Endothelial cell of umbilical vein (primary cell): ENCODE measurements at regions not wholly inside any gene's neighbourhood (a gene's known extent, or its start where the extent isn't known, plus 50 kb on each side); places are given as distances from the start of the nearest gene placed in this dataset.
"Not testable (repeated sequence)": the region's sequence is repeated elsewhere in the genome, so short reads cannot be mapped to it uniquely, and the experiment has no call there.

Experiments used
- BruUV-seq: library from RNA; stranded (reverse); fragments of 400-500 nt; replicated peaks from 2 replicates; lab custom pipeline; 2021; lab: Mats Ljungman, UMichigan
- CTCF ChIA-PET: fragments of 300-600, 350-600 bp; sonication (Branson Sonifier 250); formaldehyde crosslinking; loops from one replicate; lab custom pipeline; 2021; ENCODE audit warnings: antibody characterized with exemption, inconsistent platforms; lab: Charles Lee
- POLR2A ChIA-PET: fragments of 300-600, 350-600 bp; sonication (Branson Sonifier 250); formaldehyde crosslinking; loops from one replicate; lab custom pipeline; 2021; ENCODE audit warnings: antibody characterized with exemption, inconsistent platforms; lab: Charles Lee
- DNase-seq: peaks from one replicate; pipeline ENCODE4 v3.0.0-alpha.2; 2011; ENCODE audit warnings: low read depth, low spot score
- FAIRE-seq: peaks from 2 replicates; lab custom pipeline; 2011; peaks lifted over from hg19 to GRCh38; lab: Jason Lieb, UNC
- H2AFZ ChIP-seq: 2 replicates; pipeline ENCODE4 v1.6.0; 2012; ENCODE audit warnings: low read depth, low read length, control low read depth, inconsistent platforms
- H3K27ac ChIP-seq: 2 replicates; pipeline ENCODE4 v1.5.1; 2011; ENCODE audit warnings: low read depth, mild to moderate bottlenecking, control low read depth, low read length, moderate library complexity; ENCODE audit not compliant: insufficient read depth
- H3K27me3 ChIP-seq, 2 experiments: 2 replicates each; pipeline versions ENCODE4 v1.6.0 to v1.6.1; 2011; ENCODE audit warnings: low read length in 2 of 2, mixed read lengths in 1 of 2; ENCODE audit not compliant: control insufficient read depth in 2 of 2, insufficient read depth in 2 of 2
- H3K36me3 ChIP-seq, 2 experiments: 2 replicates in 1 of 2; 3 replicates in 1 of 2; pipeline ENCODE4 v1.5.1; 2011; ENCODE audit warnings: low read length in 2 of 2, mild to moderate bottlenecking in 1 of 2, moderate library complexity in 1 of 2; ENCODE audit not compliant: control insufficient read depth in 2 of 2, insufficient read depth in 2 of 2; ENCODE audit errors: extremely low read depth in 1 of 2
- H3K4me1 ChIP-seq: 3 replicates; pipeline ENCODE4 v1.5.1; 2011; ENCODE audit warnings: mild to moderate bottlenecking, low read length; ENCODE audit not compliant: control insufficient read depth, insufficient read depth; ENCODE audit errors: extremely low read depth
- H3K4me2 ChIP-seq: 2 replicates; pipeline ENCODE4 v1.6.1; 2011; ENCODE audit warnings: low read length, control low read depth, mixed read lengths; ENCODE audit not compliant: insufficient read depth
- H3K4me3 ChIP-seq, 3 experiments: fragments of 200-600 bp in 1 of 3; sonication (generic), shearing (Covaris generic) in 1 of 3; replicated peaks in 1 of 3; 2 replicates each; pipeline ENCODE4 v1.5.1; 2011 to 2016; ENCODE audit warnings: control low read depth in 3 of 3, low read length in 3 of 3, mild to moderate bottlenecking in 2 of 3, inconsistent platforms in 1 of 3, low read depth in 1 of 3, moderate library complexity in 1 of 3; ENCODE audit not compliant: insufficient read depth in 1 of 3
- H3K79me2 ChIP-seq: 2 replicates; pipeline ENCODE4 v1.6.0; 2012; ENCODE audit warnings: low read length, inconsistent platforms; ENCODE audit not compliant: control insufficient read depth, insufficient read depth
- H3K9ac ChIP-seq: replicated peaks from 2 replicates; pipeline ENCODE3; 2011; ENCODE audit warnings: low read length, control low read depth; ENCODE audit not compliant: insufficient read depth; ENCODE audit errors: extremely low read depth
- H3K9me1 ChIP-seq: replicated peaks from 3 replicates; pipeline ENCODE4 v1.6.0; 2011; ENCODE audit warnings: mild to moderate bottlenecking, low read length; ENCODE audit not compliant: control insufficient read depth, insufficient read depth; ENCODE audit errors: extremely low read depth
- H3K9me3 ChIP-seq: replicated peaks from 2 replicates; pipeline ENCODE4 v1.5.1; 2012; ENCODE audit warnings: low read length, inconsistent platforms; ENCODE audit not compliant: control insufficient read depth, insufficient read depth
- H4K20me1 ChIP-seq: replicated peaks from 2 replicates; pipeline ENCODE3; 2011; ENCODE audit warnings: mild to moderate bottlenecking, low read length; ENCODE audit not compliant: control insufficient read depth, insufficient read depth; ENCODE audit errors: extremely low read depth
- EZH2 ChIP-seq: IDR thresholded peaks from 2 replicates; pipeline ENCODE4 v1.6.1; 2012; ENCODE audit warnings: borderline replicate concordance, low read depth, mild to moderate bottlenecking, moderate library complexity, low read length, inconsistent platforms; ENCODE audit not compliant: severe bottlenecking
- FOS ChIP-seq: IDR thresholded peaks from 2 replicates; pipeline ENCODE4 v1.6.1; 2011; ENCODE audit warnings: mild to moderate bottlenecking, low read length, moderate library complexity, borderline replicate concordance; ENCODE audit not compliant: insufficient read depth
- GATA2 ChIP-seq: IDR thresholded peaks from 2 replicates; pipeline ENCODE4 v1.7.0; 2011; ENCODE audit warnings: low read depth, mild to moderate bottlenecking, moderate library complexity, mixed read lengths, low read length; ENCODE audit not compliant: insufficient read length, insufficient read depth
- JUN ChIP-seq: IDR thresholded peaks from 2 replicates; pipeline ENCODE4 v1.6.1; 2011; ENCODE audit warnings: borderline replicate concordance, low read depth; ENCODE audit not compliant: insufficient read length, insufficient read depth
- MYC ChIP-seq: IDR thresholded peaks from one replicate; pipeline ENCODE4 v1.6.1; 2011; ENCODE audit warnings: mild to moderate bottlenecking, low read depth, low read length
- POLR2A ChIP-seq: IDR thresholded peaks from 2 replicates; pipeline ENCODE4 v1.6.1; 2012; ENCODE audit warnings: low read depth, mild to moderate bottlenecking, control low read depth, low read length
- POLR2AphosphoS5 ChIP-seq: IDR thresholded peaks from 2 replicates; pipeline ENCODE4 v1.6.1; 2012; ENCODE audit warnings: low read depth, mild to moderate bottlenecking, control low read depth, low read length, moderate library complexity; ENCODE audit not compliant: insufficient read depth
- dilution Hi-C: fragments of 300-500 bp; cut with MboI; formaldehyde crosslinking; loops from one replicate; pipeline ENCODE4 v1.15.0; 2019; ENCODE audit warnings: low sequenced_read_pairs; ENCODE audit not compliant: extremely low pct_ligation_motif_present
- intact Hi-C: fragments of 100-400 bp; cut with micrococcal nuclease; formaldehyde crosslinking; loops from one replicate; pipeline ENCODE4 v1.10.0; 2022
- TF ChIP-seq, protein P1 (sequence below), 2 donors: IDR thresholded peaks; 1 replicate in 1 of 2; 2 replicates in 1 of 2; pipeline ENCODE4 v1.5.1; 2011; ENCODE audit warnings: low read length in 2 of 2, mild to moderate bottlenecking in 2 of 2, moderate library complexity in 2 of 2, control low read depth in 1 of 2, inconsistent platforms in 1 of 2, low read depth in 1 of 2; ENCODE audit not compliant: insufficient read depth in 1 of 2; ENCODE audit errors: extremely low read depth in 1 of 2
- TF ChIP-seq, protein P2 (sequence below): IDR thresholded peaks from 2 replicates; pipeline ENCODE4 v1.6.1; 2011; ENCODE audit not compliant: insufficient read depth, insufficient read length

DNA sequence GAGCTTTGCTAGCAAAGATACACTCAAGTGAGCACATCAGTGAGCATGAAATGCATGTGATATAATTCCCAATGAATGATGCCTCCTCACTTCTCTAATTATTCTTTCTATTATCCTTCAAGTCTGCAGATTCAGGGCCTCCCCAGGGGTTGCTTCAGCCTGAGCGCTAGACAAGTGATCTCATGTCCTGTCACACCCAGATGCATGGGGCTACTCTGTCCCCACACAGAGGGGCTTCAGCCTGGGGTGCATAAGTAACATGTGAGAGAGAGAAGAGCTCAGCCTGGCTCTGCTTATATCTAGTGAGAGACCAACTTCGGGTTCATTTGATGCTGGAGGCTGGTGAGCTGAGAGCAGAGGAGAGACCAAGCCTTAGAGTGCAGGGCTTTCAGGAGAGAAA lies 85.2 kb downstream of the VPREB1 start:
- H3K9me3 ChIP-seq: no peaks in the 10 kb centered on the region
- FAIRE-seq (no peak), DNase-seq (no peak)
- H3K4me1 ChIP-seq: no peaks in the 10 kb centered on the region
- dilution Hi-C loops (no loop called here), intact Hi-C loops (no loop called here)
- TF ChIP-seq POLR2A (no peak), EZH2 (no peak), MYC (no peak), GATA2 (no peak), JUN (no peak), POLR2AphosphoS5 (no peak), FOS (no peak)
- TF ChIP-seq, protein P1, sequence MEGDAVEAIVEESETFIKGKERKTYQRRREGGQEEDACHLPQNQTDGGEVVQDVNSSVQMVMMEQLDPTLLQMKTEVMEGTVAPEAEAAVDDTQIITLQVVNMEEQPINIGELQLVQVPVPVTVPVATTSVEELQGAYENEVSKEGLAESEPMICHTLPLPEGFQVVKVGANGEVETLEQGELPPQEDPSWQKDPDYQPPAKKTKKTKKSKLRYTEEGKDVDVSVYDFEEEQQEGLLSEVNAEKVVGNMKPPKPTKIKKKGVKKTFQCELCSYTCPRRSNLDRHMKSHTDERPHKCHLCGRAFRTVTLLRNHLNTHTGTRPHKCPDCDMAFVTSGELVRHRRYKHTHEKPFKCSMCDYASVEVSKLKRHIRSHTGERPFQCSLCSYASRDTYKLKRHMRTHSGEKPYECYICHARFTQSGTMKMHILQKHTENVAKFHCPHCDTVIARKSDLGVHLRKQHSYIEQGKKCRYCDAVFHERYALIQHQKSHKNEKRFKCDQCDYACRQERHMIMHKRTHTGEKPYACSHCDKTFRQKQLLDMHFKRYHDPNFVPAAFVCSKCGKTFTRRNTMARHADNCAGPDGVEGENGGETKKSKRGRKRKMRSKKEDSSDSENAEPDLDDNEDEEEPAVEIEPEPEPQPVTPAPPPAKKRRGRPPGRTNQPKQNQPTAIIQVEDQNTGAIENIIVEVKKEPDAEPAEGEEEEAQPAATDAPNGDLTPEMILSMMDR (IDR thresholded peaks at IDR 0.05; ENCODE audit: extremely low read depth in 1 of 2, insufficient read depth in 1 of 2, low read depth in 1 of 2, low read length in 2 of 2): no peak
- TF ChIP-seq, protein P2, sequence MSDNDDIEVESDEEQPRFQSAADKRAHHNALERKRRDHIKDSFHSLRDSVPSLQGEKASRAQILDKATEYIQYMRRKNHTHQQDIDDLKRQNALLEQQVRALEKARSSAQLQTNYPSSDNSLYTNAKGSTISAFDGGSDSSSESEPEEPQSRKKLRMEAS: no peak
- no peak overlapping the region for H3K4me3 ChIP-seq
- no TSS peak for BruUV-seq
- peaks cover 3 to 8% of the 10 kb centered on the region in 2 experiments for H3K27me3 ChIP-seq
- no peak overlapping the region for H2AFZ ChIP-seq
- CTCF ChIA-PET: interaction anchor here (6.6 kb wide), 1 partner anchor 14 kb away, joined by 47 read pairs; no protein-coding TSS in a partner anchor
- H3K4me2 ChIP-seq: no peak overlapping the region
- no peak overlapping the region for H3K27ac ChIP-seq
- no peak overlapping the region for H3K9ac ChIP-seq
- H4K20me1 ChIP-seq: no peaks in the 10 kb centered on the region
- POLR2A ChIA-PET: no interaction called here
- H3K9me1 ChIP-seq: no peaks in the 10 kb centered on the region
- no peaks in the 10 kb centered on the region for H3K79me2 ChIP-seq
- no peaks in the 10 kb centered on the region for H3K36me3 ChIP-seq

DNA sequence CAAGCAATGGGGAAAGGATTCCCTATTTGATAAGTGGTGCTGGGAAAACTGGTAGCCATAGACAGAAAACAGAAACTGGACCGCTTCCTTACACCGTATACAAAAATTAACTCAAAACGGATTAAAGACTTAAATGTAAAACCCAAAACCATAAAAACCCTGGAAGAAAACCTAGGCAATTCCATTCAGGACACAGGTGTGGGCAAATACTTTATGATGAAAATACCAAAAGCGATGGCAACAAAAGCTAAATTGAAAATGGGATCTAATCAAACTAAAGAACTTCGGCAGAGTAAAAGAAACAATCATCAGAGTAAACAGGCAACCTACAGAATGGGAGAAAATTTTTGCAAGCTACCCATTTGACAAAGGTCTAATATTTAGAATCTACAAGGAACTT lies 91.1 kb downstream of the VPREB1 start:
- H3K4me1 ChIP-seq, H3K36me3 ChIP-seq, H3K9me1 ChIP-seq, H3K4me3 ChIP-seq, H3K79me2 ChIP-seq, H3K9me3 ChIP-seq, H3K9ac ChIP-seq, dilution Hi-C loops, H3K4me2 ChIP-seq, H2AFZ ChIP-seq, intact Hi-C loops, H3K27ac ChIP-seq, H4K20me1 ChIP-seq, POLR2A ChIA-PET, DNase-seq, FAIRE-seq, BruUV-seq: not testable (repeated sequence)
- CTCF ChIA-PET: interaction anchor here (6.6 kb wide), 1 partner anchor 8 kb away, joined by 47 read pairs; no protein-coding TSS in a partner anchor
- H3K27me3 ChIP-seq: peaks cover 10 to 19% of the 10 kb centered on the region in 2 experiments

DNA sequence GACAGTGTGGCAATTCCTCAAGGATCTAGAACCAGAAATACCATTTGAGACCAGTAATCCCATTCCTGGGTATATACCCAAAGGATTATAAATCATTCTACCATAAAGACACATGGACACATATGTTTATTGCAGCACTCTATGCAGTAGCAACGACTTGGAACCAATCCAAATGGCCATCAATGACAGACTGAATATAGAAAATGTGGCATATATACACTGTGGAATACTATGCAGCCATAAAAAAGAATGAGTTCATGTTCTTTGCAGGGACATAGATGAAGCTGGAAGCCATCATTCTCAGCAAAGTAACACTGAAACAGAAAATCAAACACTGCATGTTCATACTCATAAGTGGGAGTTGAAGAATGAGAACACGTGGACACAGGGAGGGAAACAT lies 91.7 kb downstream of the VPREB1 start:
- intact Hi-C loops, H3K4me1 ChIP-seq, BruUV-seq, H3K36me3 ChIP-seq, H3K9ac ChIP-seq, H3K9me3 ChIP-seq, POLR2A ChIA-PET, H3K4me2 ChIP-seq, H3K4me3 ChIP-seq, H2AFZ ChIP-seq, H3K79me2 ChIP-seq, H3K27ac ChIP-seq, dilution Hi-C loops, FAIRE-seq, H4K20me1 ChIP-seq, CTCF ChIA-PET, H3K9me1 ChIP-seq, DNase-seq: not testable (repeated sequence)
- H3K27me3 ChIP-seq: peaks cover 10 to 23% of the 10 kb centered on the region in 2 experiments
